HG02938 (cell line): ENCODE measurements at regions not wholly inside any gene's neighbourhood (a gene's known extent, or its start where the extent isn't known, plus 50 kb on each side); places are given as distances from the start of the nearest gene placed in this dataset.
"Not testable (repeated sequence)": the region's sequence is repeated elsewhere in the genome, so short reads cannot be mapped to it uniquely, and the experiment has no call there.

Experiments used
- ATAC-seq: cut with Tn5 transposase; IDR thresholded peaks from one replicate; pipeline ENCODE4 v1.9.1; 2021; ENCODE audit warnings: mild to moderate bottlenecking, moderate library complexity; ENCODE audit not compliant: unreplicated experiment

- ATAC-seq, result no peak
These were observed 742.8 kb downstream of the FAM181B start for GRCh38 chr11:81990659-81991443.

DNA sequence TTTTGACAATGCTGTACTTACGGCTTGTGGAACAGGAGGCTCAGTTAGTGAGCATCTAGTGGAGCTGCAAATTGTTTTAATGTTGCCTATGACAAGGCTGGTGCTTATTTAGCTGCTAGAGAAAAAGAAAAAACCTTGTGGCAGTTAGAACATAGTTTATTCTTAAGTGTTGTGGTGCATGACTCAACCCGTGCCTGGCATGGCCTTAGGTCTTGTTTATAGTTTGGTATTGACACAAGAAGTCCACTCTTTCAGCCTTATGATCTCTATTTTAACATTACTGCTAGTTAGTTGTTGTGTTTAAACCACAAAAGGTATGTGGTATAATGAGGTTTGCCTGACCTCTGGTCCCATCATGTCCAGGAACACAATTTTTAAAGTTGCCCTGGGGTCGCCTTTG, 744.6 kb downstream of the FAM181B start:
- no peak for ATAC-seq

DNA sequence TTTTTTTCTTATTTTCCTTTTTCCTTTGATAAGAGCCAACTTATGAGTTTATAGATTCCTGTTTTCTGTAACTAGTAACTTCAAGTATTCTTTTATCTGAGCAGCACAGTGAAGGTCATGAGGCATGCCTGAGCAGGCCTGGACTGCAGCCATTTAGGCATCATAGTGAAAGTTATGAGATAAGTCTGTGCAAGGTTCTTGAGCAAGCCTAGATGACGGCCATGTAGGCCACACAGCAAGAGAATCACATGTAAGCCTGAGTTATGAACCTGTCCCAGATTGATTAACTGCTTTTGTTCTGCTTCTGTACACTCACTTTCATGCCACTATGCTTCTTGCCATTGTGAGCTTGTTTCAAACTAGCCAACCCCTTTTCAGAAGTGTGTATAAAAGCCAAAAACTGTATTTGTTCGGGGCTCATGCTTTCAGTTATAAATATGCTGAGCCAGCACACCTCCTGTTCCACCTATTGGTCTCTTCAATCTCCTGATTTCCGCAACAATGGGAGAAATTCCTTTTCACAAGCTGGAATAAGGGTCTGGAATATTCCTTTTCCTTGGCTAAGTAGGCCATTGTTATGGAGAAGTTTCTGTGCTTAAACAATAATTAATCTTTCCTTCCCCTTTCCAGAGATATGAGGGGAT, 745.7 kb downstream of the FAM181B start:
- peak; percentile 48 for ATAC-seq

DNA sequence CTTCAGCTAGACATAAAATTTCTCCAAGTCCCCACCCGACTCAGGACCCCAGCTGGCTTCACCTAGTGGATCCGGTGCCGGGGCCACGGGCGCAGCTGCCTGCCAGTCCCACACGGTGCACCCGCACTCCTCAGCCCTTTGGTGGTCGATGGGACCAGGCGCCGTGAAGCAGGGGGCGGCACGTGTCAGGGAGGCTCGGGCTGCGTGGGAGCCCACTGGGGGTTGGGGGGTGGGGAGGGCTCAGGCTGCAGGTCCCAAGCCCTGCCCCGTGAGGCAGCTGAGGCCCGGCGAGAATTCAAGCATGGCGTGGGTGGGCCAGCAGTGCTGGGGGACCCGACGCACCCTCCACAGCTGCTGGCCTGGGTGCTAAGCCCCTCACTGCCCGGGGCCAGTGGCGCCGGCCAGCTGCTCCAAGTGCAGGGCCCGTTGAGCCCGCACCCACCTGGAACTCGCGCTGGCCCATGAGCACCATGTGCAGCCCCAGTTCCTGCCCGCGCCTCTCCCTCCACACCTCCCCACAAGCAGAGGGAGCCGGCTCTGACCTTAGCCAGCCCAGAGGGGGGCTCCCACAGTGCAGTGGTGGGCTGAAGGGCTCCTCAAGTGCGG, 747.0 kb downstream of the FAM181B start:
- no peak for ATAC-seq

DNA sequence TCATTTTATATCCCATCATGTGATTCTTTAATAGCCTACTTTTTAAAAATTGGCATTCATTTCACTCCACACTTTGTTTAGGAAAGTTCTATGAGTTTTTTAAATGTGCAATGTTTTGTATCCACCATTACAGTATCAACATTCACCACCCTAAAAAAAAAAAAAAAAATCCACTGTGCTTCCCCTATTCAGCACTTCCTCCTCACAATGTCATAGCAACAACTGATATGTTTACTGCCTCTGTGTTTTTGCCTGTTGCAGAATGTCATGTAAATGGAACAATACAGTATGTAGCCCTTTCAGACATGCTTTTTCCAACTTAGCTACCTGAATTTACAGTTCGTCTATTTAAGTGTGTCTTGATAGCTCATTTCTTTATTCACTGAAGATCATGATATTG, 754.2 kb downstream of the FAM181B start:
- no peak for ATAC-seq

- ATAC-seq, result no peak
These were observed 758.3 kb downstream of the FAM181B start for GRCh38 chr11:81975261-81975900.

- ATAC-seq, result no peak
These were observed 762.8 kb downstream of the FAM181B start for GRCh38 chr11:81970886-81971285.

GRCh38 chr11:81967242-81967641, 766.4 kb downstream of the FAM181B start:
- no peak for ATAC-seq

GRCh38 chr11:81966340-81966739, 767.3 kb downstream of the FAM181B start:
- ATAC-seq, result no peak

DNA sequence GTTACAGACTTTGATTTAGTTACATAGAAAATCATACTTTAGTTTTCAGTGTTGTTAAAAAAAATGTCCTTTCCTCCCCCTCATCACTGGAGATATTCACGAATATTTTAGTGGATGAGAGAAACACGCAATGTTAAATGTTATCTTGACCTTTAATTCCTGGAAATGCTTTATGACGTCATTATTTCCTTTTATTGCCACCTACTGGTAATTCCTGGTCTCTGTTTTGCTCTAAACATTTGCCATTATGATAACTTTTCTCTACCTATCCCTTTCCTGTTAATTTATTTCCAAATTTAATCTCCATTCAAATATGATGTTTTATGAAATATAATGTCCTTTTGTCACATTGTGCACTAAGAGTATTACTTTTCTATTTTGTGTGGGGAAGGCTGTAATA, 770.6 kb downstream of the FAM181B start:
- ATAC-seq, result no peak

DNA sequence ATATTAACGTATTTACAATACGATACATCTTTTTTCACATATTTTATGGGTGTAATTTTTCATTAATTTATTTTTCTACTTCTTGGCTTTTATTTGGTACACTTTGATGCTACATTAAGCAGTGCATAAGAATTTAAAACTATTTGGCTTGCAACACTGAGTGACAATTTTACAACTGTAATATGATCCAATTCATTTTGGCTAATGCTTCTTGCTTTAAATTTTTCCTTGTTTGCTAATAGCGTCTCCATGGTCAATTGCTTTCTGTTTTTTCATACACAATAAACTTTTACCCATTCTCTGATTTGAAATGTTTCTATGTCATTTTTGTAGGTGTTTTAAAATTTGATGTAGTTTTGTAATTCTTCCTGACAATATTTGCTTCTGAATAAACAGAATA, 773.2 kb downstream of the FAM181B start:
- no peak for ATAC-seq

- ATAC-seq, result no peak
These were observed 774.3 kb downstream of the FAM181B start for GRCh38 chr11:81959341-81959740.

DNA sequence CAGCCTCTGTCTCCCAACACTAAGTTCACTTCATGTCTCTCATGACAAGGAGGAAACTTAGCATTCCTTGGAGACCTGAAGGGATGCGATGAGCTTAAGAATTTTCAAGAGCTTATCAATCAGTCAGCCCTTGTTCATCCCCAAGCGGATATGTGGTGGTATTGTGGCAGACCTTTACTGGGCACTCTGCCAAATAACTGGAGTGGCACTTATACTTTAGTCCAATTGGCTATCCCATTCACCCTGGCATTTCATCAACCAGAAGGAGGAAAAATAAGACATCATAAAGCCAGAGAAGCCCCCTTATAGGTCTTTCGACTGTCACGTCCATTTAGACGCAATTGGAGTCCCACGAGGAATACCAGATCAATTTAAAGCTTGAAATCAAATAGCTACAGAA, 779.4 kb downstream of the FAM181B start:
- ATAC-seq, result not testable (repeated sequence)

DNA sequence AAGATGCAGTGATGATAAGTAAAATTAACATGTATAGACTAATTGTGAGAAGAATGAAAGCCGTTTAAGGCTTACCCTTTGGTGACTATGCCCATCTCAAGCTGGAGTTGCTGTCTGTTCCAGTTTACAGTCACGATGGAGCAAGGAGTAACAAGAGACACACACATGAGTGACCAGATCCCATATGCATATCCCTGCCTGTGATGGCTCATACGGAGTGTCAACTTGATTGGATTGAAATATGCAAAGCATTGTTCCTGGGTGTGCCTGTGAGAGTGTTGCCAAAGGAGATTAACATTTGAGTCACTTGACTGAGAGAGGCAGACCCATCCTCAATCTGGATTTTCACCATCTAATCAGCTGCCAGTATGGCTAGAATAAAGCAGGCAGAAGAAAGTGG, 786.8 kb downstream of the FAM181B start:
- no peak for ATAC-seq

DNA sequence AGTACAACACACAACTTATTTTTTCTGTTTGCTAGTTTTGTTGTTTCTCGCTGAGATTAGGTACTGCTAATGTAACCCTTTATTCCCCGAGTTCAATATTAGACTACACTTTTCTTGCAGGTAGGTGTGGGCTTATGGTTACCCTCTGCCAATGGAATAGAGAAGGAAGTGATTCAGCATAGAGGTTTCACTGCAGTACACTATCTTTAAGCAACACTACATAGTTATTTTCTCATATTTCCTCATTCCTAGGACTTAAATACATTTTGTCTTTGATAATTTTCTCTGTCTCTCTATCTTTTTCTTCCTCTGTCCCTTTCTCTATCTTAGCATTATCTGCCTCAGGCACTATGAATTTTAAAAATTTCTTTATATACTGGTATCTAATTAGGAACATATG, 791.0 kb downstream of the FAM181B start:
- no peak for ATAC-seq

- ATAC-seq, result no peak
These were observed 791.7 kb downstream of the FAM181B start for GRCh38 chr11:81941998-81942397.

DNA sequence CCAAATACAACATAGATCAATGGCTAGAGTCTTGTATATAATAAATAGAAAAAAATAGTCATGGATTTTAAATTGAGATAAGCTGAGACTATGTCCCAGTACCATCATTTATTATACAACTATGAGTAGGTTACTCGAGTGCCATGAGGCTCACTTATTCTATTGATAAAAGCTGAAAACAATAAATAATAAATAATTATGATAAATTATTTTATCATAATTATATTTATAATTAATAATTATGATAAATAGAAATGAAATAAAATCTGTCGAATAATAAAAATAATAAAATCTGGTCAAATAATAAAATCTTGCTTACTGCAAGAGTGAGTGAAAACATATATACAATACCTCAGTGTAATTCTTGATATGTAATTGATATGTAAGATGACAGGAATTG, 801.4 kb downstream of the FAM181B start:
- no peak for ATAC-seq

DNA sequence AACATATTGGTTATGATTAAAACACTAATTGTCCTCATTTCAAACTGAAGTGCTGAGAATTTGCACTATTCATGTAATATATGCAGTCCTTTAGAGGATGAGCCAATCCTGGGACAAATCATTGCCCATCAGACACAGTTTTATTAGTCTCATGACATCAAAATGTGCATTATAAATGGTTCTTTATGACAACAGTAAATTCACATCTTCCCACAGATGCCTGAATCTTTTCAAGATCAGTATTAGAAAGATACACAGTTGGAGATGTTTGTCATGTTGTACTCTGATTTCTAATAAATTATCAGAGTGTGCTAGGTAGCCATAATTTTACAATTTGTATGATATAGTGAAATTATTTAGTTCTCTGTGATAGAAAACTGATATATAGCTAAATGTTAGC, 813.5 kb downstream of the FAM181B start:
- ATAC-seq, result no peak

DNA sequence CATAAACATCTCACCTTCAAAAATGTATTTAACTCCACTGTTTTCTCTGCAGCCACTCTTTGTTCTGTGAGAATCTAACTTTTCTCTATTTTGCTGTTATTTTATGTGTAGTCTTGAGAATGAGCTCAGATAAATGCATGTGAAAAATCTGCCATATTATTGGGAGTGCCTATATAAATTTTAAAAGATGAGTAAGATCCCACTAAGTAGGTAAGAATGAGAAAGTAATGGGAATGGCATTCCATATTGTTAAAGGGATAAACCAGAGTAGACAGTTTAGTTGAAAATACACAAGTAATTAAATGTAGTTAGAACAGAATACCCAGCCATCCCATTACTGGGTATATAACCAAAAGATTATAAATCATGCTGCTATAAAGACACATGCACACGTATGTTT, 817.2 kb downstream of the FAM181B start:
- no peak for ATAC-seq

- no peak for ATAC-seq
These were observed 818.6 kb downstream of the FAM181B start for GRCh38 chr11:81915045-81915444.

DNA sequence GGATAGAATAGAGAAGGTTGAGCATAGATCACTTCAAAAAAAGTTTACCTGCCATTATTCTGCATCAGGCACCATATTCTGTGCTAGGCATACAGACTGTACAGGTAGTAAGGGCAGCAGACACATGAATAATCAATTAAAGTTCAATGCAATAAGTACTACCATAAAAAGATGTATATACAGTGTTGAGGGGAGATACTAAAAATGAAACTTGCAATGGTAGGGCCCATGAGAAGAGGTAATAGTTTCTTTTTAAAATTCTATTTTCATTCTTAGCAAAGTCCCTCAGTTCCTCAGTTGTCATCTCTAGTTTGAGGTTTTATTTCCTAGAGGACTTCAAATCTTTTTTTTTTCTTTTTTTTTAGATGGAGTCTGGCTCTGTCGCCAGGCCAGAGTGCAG, 819.9 kb downstream of the FAM181B start:
- no peak for ATAC-seq

DNA sequence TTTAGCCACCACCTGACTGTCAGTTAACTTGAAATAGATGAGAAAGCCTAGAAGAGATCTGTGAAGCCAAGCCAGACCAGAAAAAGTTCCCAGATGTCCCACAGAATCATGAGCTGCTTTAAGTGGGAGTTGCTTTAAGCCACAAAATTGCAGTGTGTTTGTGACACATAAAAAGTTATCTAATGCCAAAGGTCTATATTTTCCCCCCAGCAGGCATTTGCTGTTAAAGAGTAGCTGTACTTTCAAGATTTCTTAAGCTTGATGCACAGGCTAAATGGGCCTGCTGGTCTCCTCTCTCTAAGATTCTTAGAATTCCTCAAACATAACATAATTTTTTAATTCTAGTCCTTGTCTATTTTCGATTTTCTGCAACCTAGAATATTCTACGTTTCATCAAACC, 825.7 kb downstream of the FAM181B start:
- ATAC-seq, result no peak
